Activated naive CD4-positive, alpha-beta T cell treated with anti-CD3 and anti-CD28 coated beads, Interleukin-2, amount 10 ng/mL, durations not matched to agents 7 days and 5 days (primary cell): ENCODE measurements at regions not wholly inside any gene's neighbourhood (a gene's known extent, or its start where the extent isn't known, plus 50 kb on each side); places are given as distances from the start of the nearest gene placed in this dataset.

ENCODE experiments used
- CTCF ChIA-PET: fragments of 350-600 bp; sonication (Branson Sonifier 250); formaldehyde crosslinking; loops from one replicate; lab custom pipeline; 2021; ENCODE audit warnings: antibody characterized with exemption; lab: Charles Lee
- DNase-seq: peaks from one replicate; pipeline ENCODE4 v3.0.0-alpha.2; 2020
- H3K27ac Mint-ChIP-seq: one replicate; pipeline ENCODE4 v1.8.0; 2021; ENCODE audit warnings: mild to moderate bottlenecking, moderate library complexity, mixed read lengths
- H3K27me3 Mint-ChIP-seq: one replicate; pipeline ENCODE4 v1.8.0; 2021; ENCODE audit warnings: mild to moderate bottlenecking, mixed read lengths
- H3K36me3 Mint-ChIP-seq: one replicate; pipeline ENCODE4 v1.8.0; 2021; ENCODE audit warnings: mixed read lengths
- H3K4me1 Mint-ChIP-seq: one replicate; pipeline ENCODE4 v1.8.0; 2021; ENCODE audit warnings: mixed read lengths
- H3K4me3 Mint-ChIP-seq: one replicate; pipeline ENCODE4 v1.8.0; 2021; ENCODE audit warnings: mild to moderate bottlenecking, moderate library complexity, mixed read lengths
- H3K9me3 Mint-ChIP-seq: one replicate; pipeline ENCODE4 v1.8.0; 2021; ENCODE audit warnings: mixed read lengths

DNA sequence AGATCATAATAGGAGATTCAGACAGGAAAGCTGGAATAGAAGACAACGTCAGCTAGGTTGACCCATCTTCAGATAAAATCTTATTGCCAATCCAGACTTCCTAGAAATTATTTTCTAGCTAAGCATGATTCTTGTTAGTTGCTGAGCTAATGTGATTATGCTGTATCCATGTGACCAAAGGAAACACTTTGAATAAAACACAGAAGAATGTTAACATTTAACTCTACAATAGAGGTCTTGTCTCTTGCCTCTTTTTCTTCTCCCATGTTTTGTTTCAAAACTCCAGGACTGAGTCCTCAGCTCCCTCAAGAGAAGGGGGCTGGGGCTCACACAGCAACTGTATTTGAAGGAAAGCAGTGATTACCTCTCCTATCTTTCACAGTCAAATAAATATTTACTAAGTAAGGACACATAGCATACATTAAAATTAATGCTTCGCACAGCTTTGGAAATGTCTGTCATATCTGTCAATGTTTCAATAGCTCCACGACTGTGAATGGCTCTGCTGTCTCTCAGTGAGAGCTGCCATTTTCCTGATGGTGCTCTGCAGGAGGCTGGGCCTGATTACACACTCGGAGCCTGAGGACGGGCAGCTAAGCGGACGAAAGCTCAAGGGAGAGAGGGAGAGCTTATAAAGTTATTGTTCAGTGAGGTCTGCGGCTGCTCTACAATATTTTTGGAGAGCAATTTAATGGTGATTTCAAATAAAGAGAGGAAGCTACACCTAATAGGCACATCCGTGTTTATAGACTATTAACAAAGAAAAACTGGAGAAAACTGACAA, 64.8 kb upstream of the ZNF462 start:
- H3K4me3 Mint-ChIP-seq = no peak overlapping the region
- H3K27ac Mint-ChIP-seq = no peak overlapping the region
- DNase-seq = no peak
- H3K36me3 Mint-ChIP-seq = no peaks in the 10 kb centered on the region
- peaks cover 3% of the 10 kb centered on the region for H3K9me3 Mint-ChIP-seq
- CTCF ChIA-PET = no interaction called here
- no peaks in the 10 kb centered on the region for H3K27me3 Mint-ChIP-seq
- no peaks in the 10 kb centered on the region for H3K4me1 Mint-ChIP-seq

DNA sequence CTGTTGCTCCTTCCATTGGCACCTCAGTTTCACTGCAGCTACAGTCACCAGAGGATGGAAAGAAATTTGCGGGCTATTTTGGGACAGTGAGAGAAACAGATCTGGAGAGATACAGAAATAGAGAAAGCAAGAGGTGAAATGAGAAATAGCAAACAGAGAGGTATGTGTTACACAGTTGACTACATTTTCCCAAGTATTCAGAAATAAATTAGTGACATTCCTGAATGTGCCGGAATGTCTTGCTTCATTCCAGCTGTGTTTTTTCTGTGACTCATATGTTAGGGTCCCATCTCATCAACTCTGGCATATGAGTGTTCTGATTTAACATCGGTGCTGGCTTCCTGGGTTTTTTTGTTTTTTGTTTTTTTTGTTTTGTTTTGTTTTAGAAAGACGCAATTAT, 63.8 kb upstream of the ZNF462 start:
- H3K4me3 Mint-ChIP-seq = no peak overlapping the region
- H3K27me3 Mint-ChIP-seq = no peaks in the 10 kb centered on the region

DNA sequence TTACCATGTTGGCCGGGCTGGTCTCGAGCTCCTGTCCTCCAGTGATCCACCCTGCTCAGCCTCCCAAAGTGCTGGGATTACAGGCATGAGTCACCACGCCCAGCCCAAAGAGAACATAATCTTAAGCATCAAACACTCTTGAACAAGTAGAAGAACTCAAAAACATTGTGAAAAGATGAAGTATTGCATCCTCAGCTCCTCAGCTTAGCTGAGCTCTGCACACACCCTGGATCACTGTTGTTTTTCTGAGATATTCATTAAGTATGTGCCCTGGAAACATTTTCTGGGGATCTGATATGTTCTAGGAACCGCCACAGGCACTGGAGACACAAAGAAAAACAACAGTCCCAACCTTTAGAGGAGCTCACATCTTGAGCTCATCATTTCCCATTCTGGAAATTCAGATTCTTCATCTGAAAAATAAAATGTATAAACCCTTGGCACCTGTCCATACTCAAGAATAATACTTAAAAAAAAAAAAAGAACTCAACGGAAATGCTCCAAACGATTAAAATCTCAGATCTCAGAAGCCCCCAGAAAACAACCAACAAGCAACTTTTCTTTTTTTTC, 62.2 kb upstream of the ZNF462 start:
- CTCF ChIA-PET = no interaction called here
- Mint-ChIP-seq H3K4me3 (no peak overlapping the region), H3K9me3 (peaks cover 5% of the 10 kb centered on the region), H3K27me3 (no peaks in the 10 kb centered on the region), H3K4me1 (no peaks in the 10 kb centered on the region), H3K36me3 (no peaks in the 10 kb centered on the region), H3K27ac (no peak overlapping the region)
- no peak for DNase-seq

More for the DNA sequence above, 63.8 kb upstream of the ZNF462 start:
- no peak for DNase-seq
- no peak overlapping the region for H3K27ac Mint-ChIP-seq
- CTCF ChIA-PET = no interaction called here
- no peaks in the 10 kb centered on the region for H3K36me3 Mint-ChIP-seq
- H3K9me3 Mint-ChIP-seq = peaks cover 3% of the 10 kb centered on the region
- H3K4me1 Mint-ChIP-seq = no peaks in the 10 kb centered on the region

DNA sequence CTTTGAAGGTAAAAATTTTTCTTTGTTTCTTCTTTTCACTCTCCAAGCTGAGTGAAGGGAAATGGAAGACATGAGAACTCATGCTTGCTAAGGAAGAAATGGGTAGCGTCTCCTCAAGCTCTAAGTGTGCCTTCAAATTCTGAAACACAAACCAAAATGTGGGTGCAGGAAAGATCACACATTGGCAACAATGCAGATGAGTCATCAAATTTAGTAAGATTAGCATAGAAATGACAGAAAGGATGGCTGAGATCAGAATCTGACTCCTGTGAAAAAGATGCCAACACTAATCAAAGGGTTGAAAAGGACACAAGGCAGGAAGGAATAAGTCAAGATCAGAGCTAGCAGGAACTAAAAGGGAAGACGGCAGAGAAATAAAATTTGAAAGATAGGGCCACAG, 61.1 kb upstream of the ZNF462 start:
- DNase-seq = no peak
- Mint-ChIP-seq H3K36me3 (no peaks in the 10 kb centered on the region), H3K4me1 (no peaks in the 10 kb centered on the region), H3K27ac (no peak overlapping the region), H3K4me3 (no peak overlapping the region), H3K9me3 (peaks cover 5% of the 10 kb centered on the region), H3K27me3 (no peaks in the 10 kb centered on the region)
- CTCF ChIA-PET = no interaction called here
